ENCODE measurements at regions not wholly inside any gene's neighbourhood (a gene's known extent, or its start where the extent isn't known, plus 50 kb on each side); places are given as distances from the start of the nearest gene placed in this dataset.
A peak's percentile ranks its signal among the peaks of the same experiment; 100 is the strongest.

GRCh38 chr13:76503291-76503690, 382.9 kb downstream of the KCTD12 start:
- intact Hi-C loops (cut with DNase I) = no loop called here
- DNase-seq = no peak

DNA sequence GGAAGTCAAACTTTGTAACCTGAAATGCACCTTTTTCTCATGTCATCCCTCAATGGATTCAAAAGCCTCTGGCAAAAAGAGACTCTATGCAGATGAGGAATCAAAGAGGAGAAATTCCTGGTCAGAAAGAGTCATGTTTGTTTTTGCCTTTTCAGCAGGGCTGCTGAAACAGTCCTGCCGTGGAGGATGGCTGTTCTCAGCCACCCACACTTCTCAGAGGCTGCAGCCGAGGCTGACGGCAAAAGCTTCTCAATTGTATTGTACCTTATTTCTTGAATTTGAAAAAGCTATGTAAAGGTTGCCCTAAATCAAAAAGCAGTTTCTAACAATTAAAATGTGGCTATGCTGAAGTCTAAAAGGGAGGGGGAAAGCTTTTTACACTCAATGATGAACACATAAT, 385.3 kb downstream of the KCTD12 start:
- no peak for DNase-seq
- intact Hi-C loops (cut with DNase I) = no loop called here

DNA sequence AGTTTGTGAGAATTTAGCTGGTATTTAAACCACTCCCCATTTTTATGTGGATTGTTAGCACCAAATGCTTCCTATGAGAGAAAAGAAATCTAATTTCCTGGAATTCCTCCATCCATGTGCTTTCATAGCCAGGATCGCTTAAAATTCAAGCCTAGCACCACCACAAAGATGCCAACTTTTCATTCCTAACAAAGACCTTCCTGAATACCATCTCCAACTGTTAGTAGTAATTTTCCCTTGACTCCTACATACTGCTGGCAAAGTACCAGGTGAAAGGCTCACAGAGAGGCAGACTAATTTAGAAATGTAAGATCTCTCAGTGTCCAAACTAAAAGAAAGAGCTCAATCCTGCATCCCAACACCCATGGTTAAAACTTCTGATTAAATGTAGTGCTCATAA, 386.3 kb downstream of the KCTD12 start:
- intact Hi-C loops (cut with DNase I) = no loop called here
- peak in 1 of 42 donors; percentile 11 for DNase-seq

DNA sequence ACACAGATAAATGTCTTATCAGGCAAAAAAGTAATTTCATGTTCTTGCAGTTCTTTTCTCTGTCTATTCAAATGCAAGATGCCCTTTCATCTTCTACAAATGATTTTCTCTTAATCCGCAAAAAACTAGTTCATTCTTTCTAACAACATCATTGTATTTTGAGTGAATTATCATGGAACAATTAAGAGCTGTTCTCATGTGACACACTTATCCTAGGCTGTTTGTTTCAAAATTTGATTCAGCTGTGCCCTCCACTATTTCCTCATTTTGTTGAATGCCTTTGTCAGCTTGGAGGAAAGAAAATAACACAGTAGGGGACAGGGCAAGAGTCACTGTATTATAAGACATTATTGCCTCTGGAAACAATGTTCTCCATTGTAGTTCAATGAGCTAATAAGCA, 396.9 kb downstream of the KCTD12 start:
- intact Hi-C loops (cut with DNase I) = no loop called here
- DNase-seq = no peak

DNA sequence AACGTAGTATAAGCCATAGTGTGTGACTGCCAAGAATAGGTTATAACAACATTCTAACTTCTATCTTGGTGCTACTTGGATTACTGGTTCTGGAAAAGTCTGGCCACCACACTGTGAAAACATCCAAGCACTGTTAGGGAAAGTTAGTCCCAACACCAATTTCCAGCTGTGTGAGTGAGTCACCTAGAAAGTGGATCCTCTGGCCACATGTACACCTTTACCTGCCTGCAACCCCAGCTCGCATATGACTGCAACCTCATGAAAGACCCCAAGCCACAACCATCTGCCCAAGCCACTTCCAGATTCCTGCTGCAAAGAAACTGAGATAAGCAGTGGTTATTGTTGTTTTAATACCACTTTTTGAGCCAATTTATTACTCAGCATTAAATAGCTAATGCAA, 404.5 kb downstream of the KCTD12 start:
- DNase-seq = no peak
- intact Hi-C loops (cut with DNase I) = no loop called here

GRCh38 chr13:76474966-76475365, 411.2 kb downstream of the KCTD12 start:
- no peak for DNase-seq
- intact Hi-C loops (cut with DNase I) = loop anchor here (10.0 kb wide), 1 partner anchor 430 kb away; no protein-coding TSS in a partner anchor

DNA sequence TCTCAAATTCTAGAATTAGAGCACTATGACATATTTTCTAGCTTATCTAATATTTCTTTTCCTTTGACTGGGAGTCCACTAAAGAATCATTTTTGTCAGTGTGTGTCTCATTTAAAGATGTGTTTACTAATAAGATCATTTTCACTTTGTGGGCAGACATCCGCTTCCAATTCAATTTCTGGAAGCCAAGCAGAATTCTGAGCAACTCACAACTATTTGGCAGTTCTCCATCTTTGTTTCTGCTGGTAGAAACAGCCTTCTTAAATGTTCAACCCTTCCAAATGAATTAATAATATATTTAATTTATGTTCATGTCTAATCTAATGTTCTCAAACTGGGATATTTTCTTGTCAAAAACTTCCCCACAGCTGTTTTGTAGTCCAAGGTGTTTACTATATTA, 411.8 kb downstream of the KCTD12 start:
- intact Hi-C loops (cut with DNase I) = loop anchor here (10.0 kb wide), 1 partner anchor 430 kb away; no protein-coding TSS in a partner anchor
- DNase-seq = no peak

- peak; percentile 23 to 95 (median 83) for DNase-seq
- intact Hi-C loops (cut with DNase I) = loop anchor here (2.0 to 10.0 kb wide), 2 partner anchors 431 to 597 kb away; no protein-coding TSS in a partner anchor
Observed at GRCh38 chr13:76473552-76474134, 412.6 kb downstream of the KCTD12 start.

DNA sequence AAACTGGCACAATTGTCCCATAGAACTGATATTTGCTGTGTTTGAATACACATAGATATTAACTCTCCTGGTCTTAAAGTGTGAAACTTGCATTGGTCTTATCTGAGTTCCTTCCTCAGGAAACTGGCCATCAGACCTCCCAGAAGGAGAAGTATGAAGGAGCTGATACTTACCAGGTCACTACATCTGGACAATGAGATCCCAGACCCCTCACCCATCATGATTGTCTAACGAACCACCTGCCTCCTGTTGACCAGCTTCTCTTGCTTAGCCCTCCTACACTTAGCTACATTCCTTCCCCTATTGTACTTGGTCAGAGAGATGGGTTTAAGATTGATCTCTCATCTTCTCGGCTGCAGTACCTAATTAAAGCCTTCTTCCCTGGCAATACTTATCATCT, 413.3 kb downstream of the KCTD12 start:
- intact Hi-C loops (cut with DNase I) = loop anchor here (2.0 to 10.0 kb wide), 2 partner anchors 432 to 596 kb away; no protein-coding TSS in a partner anchor
- no peak for DNase-seq

GRCh38 chr13:76471486-76471885, 414.7 kb downstream of the KCTD12 start:
- DNase-seq = no peak
- intact Hi-C loops (cut with DNase I) = loop anchor here (10.0 kb wide), 1 partner anchor 433 kb away; no protein-coding TSS in a partner anchor

GRCh38 chr13:76470991-76471390, 415.2 kb downstream of the KCTD12 start:
- intact Hi-C loops (cut with DNase I) = loop anchor here (10.0 kb wide), 1 partner anchor 434 kb away; no protein-coding TSS in a partner anchor
- DNase-seq = no peak

GRCh38 chr13:76466043-76466442, 420.2 kb downstream of the KCTD12 start:
- intact Hi-C loops (cut with DNase I) = no loop called here
- no peak for DNase-seq

GRCh38 chr13:76463314-76463713, 422.9 kb downstream of the KCTD12 start:
- DNase-seq = no peak
- intact Hi-C loops (cut with DNase I) = no loop called here

DNA sequence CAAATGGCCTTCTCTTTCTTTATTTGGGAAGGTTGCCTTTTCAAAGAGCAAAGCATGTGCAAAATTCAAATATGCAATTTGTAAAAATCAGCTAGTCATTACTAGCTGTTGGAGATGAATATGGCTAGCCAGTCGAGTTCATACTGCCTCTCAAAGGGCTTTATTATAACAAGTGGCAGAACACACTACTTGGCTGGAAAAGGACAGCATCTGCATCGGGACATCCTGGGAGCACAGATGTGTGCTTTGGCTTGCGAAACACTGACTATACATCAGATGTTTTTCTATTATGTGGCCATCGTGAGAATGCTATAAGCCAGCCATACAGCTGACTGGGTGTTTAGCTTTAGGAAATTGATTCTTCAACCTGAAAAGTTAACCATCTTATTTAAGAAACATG, 424.2 kb downstream of the KCTD12 start:
- peak in 1 of 42 donors; percentile 3 for DNase-seq
- intact Hi-C loops (cut with DNase I) = no loop called here

DNA sequence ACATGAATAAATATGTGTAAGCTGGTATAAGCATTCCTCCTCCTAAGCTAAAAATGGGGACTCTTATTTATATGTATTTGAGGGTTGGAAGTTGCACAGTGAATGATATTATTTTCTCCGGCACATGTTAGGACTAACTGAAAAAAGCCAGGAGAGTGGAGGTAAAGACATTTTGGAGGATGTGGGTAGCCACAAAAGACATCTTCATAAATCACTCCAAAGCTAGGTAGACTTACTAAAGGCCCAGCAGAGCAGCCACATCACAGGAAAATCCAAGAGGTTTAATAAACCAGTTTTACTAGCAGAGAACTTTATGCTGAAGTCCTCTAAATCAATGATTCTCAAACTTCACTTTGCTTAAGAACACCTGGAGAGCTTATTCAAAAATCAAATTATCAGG, 424.7 kb downstream of the KCTD12 start:
- DNase-seq = no peak
- intact Hi-C loops (cut with DNase I) = no loop called here

DNA sequence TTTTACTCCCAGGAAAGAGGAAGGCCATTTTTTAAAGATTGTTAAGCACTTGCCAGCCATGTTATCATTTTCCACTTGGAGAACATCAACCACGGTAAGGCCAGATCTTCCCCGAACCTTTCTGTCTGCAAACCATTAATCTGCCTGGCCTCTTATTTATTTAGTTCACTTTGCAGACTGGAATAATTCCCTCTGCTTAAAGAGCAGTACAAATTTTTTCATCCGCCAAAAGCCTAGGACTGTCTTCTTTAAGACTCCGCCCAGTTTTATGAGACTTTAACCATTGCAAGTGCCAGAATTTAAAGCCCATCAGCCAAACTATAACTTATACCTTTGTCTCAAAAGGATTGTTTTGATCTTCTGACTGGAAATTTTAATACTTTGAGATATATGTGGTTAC, 426.3 kb downstream of the KCTD12 start:
- no peak for DNase-seq

DNA sequence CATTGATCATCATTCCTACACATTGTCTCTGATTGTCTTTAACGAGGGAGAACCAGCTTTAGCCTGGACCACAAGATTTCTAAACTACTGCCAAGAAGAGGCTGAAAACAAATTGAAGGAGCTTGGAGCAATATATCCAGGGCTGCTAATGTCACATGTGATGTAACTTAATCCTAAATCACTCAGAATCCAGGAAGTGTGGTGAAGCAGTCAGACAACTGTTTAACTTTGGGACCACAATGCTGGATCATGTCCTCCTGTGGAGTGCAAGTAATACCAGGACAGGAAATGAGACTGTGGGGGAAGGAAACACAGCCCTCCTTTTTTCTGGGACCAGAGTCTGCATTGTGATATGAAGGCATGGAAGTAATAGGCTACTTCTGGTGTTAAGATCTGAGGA, 430.2 kb downstream of the KCTD12 start:
- DNase-seq = no peak
- intact Hi-C loops (cut with DNase I) = no loop called here

More for the DNA sequence above, 426.3 kb downstream of the KCTD12 start:
- intact Hi-C loops (cut with DNase I) = no loop called here

DNA sequence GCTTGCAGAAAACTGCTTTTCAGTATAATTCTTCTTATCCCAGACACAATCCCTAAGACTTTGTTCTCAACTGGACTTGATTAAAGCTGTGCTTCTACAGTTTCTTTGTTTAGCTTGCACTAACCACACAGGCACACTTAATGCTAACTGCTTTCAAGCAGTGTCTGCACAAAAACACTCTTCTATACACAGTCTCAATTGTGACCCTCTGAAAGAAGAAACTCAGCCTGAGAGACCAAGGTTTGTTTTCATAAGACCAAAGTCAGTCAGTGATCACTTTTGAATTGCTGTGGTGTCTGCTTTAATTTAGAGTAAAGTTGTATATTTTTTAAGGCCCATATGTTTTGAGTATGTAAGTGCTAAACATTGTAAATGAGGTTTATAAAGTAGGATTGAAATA, 431.2 kb downstream of the KCTD12 start:
- DNase-seq = no peak
- intact Hi-C loops (cut with DNase I) = no loop called here

GRCh38 chr13:76449716-76450115, 436.5 kb downstream of the KCTD12 start:
- no peak for DNase-seq
- intact Hi-C loops (cut with DNase I) = no loop called here

DNA sequence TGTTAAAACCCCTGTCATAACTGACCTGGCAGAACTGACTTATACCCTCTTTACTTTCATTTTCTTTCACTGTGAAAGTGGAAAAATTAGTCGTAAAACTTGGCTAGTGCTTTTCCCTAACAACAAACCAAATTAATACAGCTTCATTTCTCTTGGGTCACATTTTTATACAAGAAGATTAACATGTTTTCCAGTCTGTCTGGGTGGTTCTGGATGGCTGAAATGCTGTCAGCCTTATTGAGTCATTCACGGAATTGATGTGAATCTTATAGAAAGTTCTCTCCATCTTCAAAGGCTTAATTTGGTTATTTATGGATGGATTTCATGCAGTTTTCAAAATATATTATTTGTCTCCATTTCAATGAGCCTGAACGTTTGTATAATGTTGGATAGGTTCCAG, 440.0 kb downstream of the KCTD12 start:
- DNase-seq = no peak
- intact Hi-C loops (cut with DNase I) = no loop called here

- DNase-seq = peak in 28 of 42 donors; percentile 2 to 68 (median 32)
- intact Hi-C loops (cut with DNase I) = no loop called here
Observed at GRCh38 chr13:76440568-76440967, 445.6 kb downstream of the KCTD12 start.

Measured in head of caudate nucleus (tissue), 42 donors.